IMR-90 (cell line): ENCODE measurements at regions not wholly inside any gene's neighbourhood (a gene's known extent, or its start where the extent isn't known, plus 50 kb on each side); places are given as distances from the start of the nearest gene placed in this dataset.

Experiments used
- ATAC-seq: fragments of 200-7000 bp; cut with Tn5 transposase; 2 replicates; pipeline ENCODE4 v1.9.1; 2020; ENCODE audit warnings: low read depth, mild to moderate bottlenecking, moderate library complexity
- BruUV-seq: library from RNA; stranded (reverse); fragments of 400-500 nt; replicated peaks from 2 replicates; lab custom pipeline; 2021; lab: Mats Ljungman, UMichigan
- CTCF ChIA-PET: fragments of 300-600 bp; formaldehyde crosslinking; extraction: SDS; loops from one replicate; lab custom pipeline; 2021; ENCODE audit warnings: antibody characterized with exemption; lab: Yijun Ruan, JAX
- POLR2A ChIA-PET: fragments of 300-600 bp; sonication (Branson Sonifier 250); formaldehyde crosslinking; loops from one replicate; lab custom pipeline; 2022; ENCODE audit warnings: antibody characterized with exemption; ENCODE audit not compliant: unreplicated experiment; lab: Charles Lee
- DNase-seq: peaks from one replicate; pipeline ENCODE4 v3.0.0; 2013
- H2AFZ ChIP-seq: replicated peaks from 2 replicates; pipeline ENCODE3; 2013; ENCODE audit warnings: low read length, mild to moderate bottlenecking; ENCODE audit not compliant: poor library complexity
- H2AK5ac ChIP-seq: 2 replicates; pipeline ENCODE4 v1.6.1; 2013; ENCODE audit warnings: low read depth, low read length, inconsistent platforms
- H2AK9ac ChIP-seq: replicated peaks from 2 replicates; pipeline ENCODE3; 2013; ENCODE audit warnings: mild to moderate bottlenecking, low read depth, low read length, moderate library complexity; ENCODE audit not compliant: poor library complexity
- H2BK120ac ChIP-seq: 2 replicates; pipeline ENCODE4 v1.6.1; 2013; ENCODE audit warnings: low read depth, low read length, inconsistent platforms
- H2BK15ac ChIP-seq: 3 replicates; pipeline ENCODE4 v1.6.1; 2013; ENCODE audit warnings: low read depth, low read length, inconsistent platforms
- H2BK20ac ChIP-seq: 2 replicates; pipeline ENCODE4 v1.6.1; 2013; ENCODE audit warnings: low read depth, mild to moderate bottlenecking, inconsistent platforms, low read length, moderate library complexity
- H2BK5ac ChIP-seq: 2 replicates; pipeline ENCODE4 v1.6.1; 2013; ENCODE audit warnings: mild to moderate bottlenecking, low read depth, low read length, inconsistent platforms; ENCODE audit not compliant: poor library complexity, severe bottlenecking
- H3K14ac ChIP-seq: replicated peaks from 2 replicates; pipeline ENCODE4 v1.6.1; 2013; ENCODE audit warnings: low read depth, low read length, inconsistent platforms
- H3K18ac ChIP-seq: 2 replicates; pipeline ENCODE4 v1.6.1; 2013; ENCODE audit warnings: low read depth, low read length, control low read depth
- H3K23ac ChIP-seq: 2 replicates; pipeline ENCODE4 v1.6.1; 2013; ENCODE audit warnings: low read depth, low read length, inconsistent platforms
- H3K27ac ChIP-seq: 2 replicates; pipeline ENCODE4 v1.5.1; 2013; ENCODE audit warnings: mild to moderate bottlenecking, control low read depth, low read length; ENCODE audit not compliant: insufficient read depth
- H3K27me3 ChIP-seq: 2 replicates; pipeline ENCODE4 v1.6.1; 2013; ENCODE audit warnings: low read length; ENCODE audit not compliant: control insufficient read depth, insufficient read depth
- H3K36me3 ChIP-seq: 2 replicates; pipeline ENCODE4 v1.6.1; 2013; ENCODE audit warnings: low read length, mixed read lengths; ENCODE audit not compliant: control insufficient read depth, insufficient read depth
- H3K4ac ChIP-seq: 2 replicates; pipeline ENCODE4 v1.6.1; 2013; ENCODE audit warnings: low read depth, low read length, inconsistent platforms
- H3K4me1 ChIP-seq: 2 replicates; pipeline ENCODE4 v1.6.1; 2013; ENCODE audit warnings: low read length, mixed read lengths; ENCODE audit not compliant: control insufficient read depth, insufficient read depth
- H3K4me2 ChIP-seq: 2 replicates; pipeline ENCODE4 v1.6.1; 2013; ENCODE audit warnings: low read depth, mild to moderate bottlenecking, control low read depth, low read length, moderate library complexity
- H3K4me3 ChIP-seq: 2 replicates; pipeline ENCODE4 v1.5.1; 2013; ENCODE audit warnings: low read depth, mild to moderate bottlenecking, control low read depth, low read length, moderate library complexity; ENCODE audit not compliant: insufficient read depth
- H3K56ac ChIP-seq: 2 replicates; pipeline ENCODE4 v1.6.1; 2013; ENCODE audit warnings: low read length, inconsistent platforms; ENCODE audit not compliant: insufficient read depth; ENCODE audit errors: extremely low read depth
- H3K79me1 ChIP-seq, 2 experiments: 2 replicates each; pipeline ENCODE4 v1.6.1; 2013; ENCODE audit warnings: low read length in 2 of 2, inconsistent platforms in 1 of 2, low read depth in 1 of 2
- H3K9ac ChIP-seq: 2 replicates; pipeline ENCODE4 v1.6.1; 2013; ENCODE audit warnings: low read depth, low read length, control low read depth
- H3K9me1 ChIP-seq: 2 replicates; pipeline ENCODE4 v1.6.1; 2013; ENCODE audit warnings: low read length, inconsistent platforms; ENCODE audit not compliant: insufficient read depth
- H3K9me3 ChIP-seq: 2 replicates; pipeline ENCODE4 v1.6.1; 2013; ENCODE audit warnings: low read length; ENCODE audit not compliant: control insufficient read depth, insufficient read depth
- H4K20me1 ChIP-seq: 2 replicates; pipeline ENCODE4 v1.6.1; 2013; ENCODE audit warnings: low read length, inconsistent platforms; ENCODE audit not compliant: insufficient read depth
- H4K5ac ChIP-seq: 2 replicates; pipeline ENCODE4 v1.6.1; 2013; ENCODE audit warnings: mild to moderate bottlenecking, low read depth, low read length, control low read depth
- H4K8ac ChIP-seq, 2 experiments: 2 replicates each; pipeline ENCODE4 v1.6.1; 2013; ENCODE audit warnings: low read depth in 2 of 2, low read length in 2 of 2, control low read depth in 1 of 2, inconsistent platforms in 1 of 2
- H4K91ac ChIP-seq: 2 replicates; pipeline ENCODE4 v1.6.1; 2013; ENCODE audit warnings: low read depth, low read length, inconsistent platforms; ENCODE audit not compliant: insufficient read depth
- CHD1 ChIP-seq: IDR thresholded peaks from 2 replicates; pipeline ENCODE4 v1.6.1; 2012; ENCODE audit warnings: low read depth, low read length, improper control_type of control experiment
- FOS ChIP-seq: fragments of 150-350 bp; IDR thresholded peaks from 2 replicates; pipeline ENCODE4 v1.6.1; 2016; ENCODE audit warnings: low read depth, low read length
- MAFK ChIP-seq: IDR thresholded peaks from 2 replicates; pipeline ENCODE4 v1.6.1; 2012; ENCODE audit warnings: low read depth, low read length, improper control_type of control experiment
- MAZ ChIP-seq: IDR thresholded peaks from 2 replicates; pipeline ENCODE4 v1.6.1; 2012; ENCODE audit warnings: low read depth, mild to moderate bottlenecking, low read length, improper control_type of control experiment, moderate library complexity, borderline replicate concordance
- MXI1 ChIP-seq: IDR thresholded peaks from 2 replicates; pipeline ENCODE4 v1.6.1; 2012; ENCODE audit warnings: low read depth, mild to moderate bottlenecking, low read length, moderate library complexity, borderline replicate concordance
- RAD21 ChIP-seq: IDR thresholded peaks from 2 replicates; pipeline ENCODE4 v1.6.1; 2012; ENCODE audit warnings: low read length, improper control_type of control experiment
- RCOR1 ChIP-seq: IDR thresholded peaks from 2 replicates; pipeline ENCODE4 v1.6.1; 2012; ENCODE audit warnings: mild to moderate bottlenecking, low read length, improper control_type of control experiment; ENCODE audit not compliant: insufficient replicate concordance
- SMC3 ChIP-seq: fragments of 150-350 bp; IDR thresholded peaks from 2 replicates; pipeline ENCODE4 v1.6.1; 2016; ENCODE audit warnings: low read depth, mild to moderate bottlenecking, antibody characterized with exemption, low read length, moderate library complexity
- WGBS, 2 experiments: methylation state at CpG; one replicate each; pipeline versions ENCODE4 v1.1.5 to v1.1.7; 2013; ENCODE audit warnings: missing lambda C conversion rate in 2 of 2; ENCODE audit not compliant: insufficient read length in 1 of 2; ENCODE audit errors: extremely low coverage in 2 of 2; 5-methylcytosine and 5-hydroxymethylcytosine counted together
- dilution Hi-C: fragments of 300-500 bp; cut with HindIII; formaldehyde crosslinking; loops from one replicate; pipeline ENCODE4 v1.14.3; 2018; ENCODE audit warnings: low sequenced_read_pairs; ENCODE audit not compliant: unreplicated experiment
- in situ Hi-C: fragments of 300-500 bp; cut with MboI; formaldehyde crosslinking; loops from 3 replicates; pipeline ENCODE4 v1.14.3; 2019; ENCODE audit warnings: low sequenced_read_pairs, inconsistent platforms, mixed read lengths
- intact Hi-C: fragments of 100-400 bp; cut with micrococcal nuclease; formaldehyde crosslinking; loops from 2 replicates; pipeline ENCODE4 v1.10.0; 2022
- TF ChIP-seq, protein P1 (sequence below): conservative IDR thresholded peaks from 2 replicates; pipeline ENCODE4 v1.5.1; 2012; ENCODE audit warnings: mild to moderate bottlenecking, low read depth, low read length, improper control_type of control experiment

GRCh38 chr3:170740285-170740684 lies 129.7 kb downstream of the RPL22L1 start:
- WGBS, 2 experiments: no CpG with 5 or more reads among the region's 3 CpGs
- no peak overlapping the region for H2AFZ ChIP-seq
- H3K23ac ChIP-seq: peak overlapping the region; percentile 14; the same call in 1 of the 2 replicates
- H3K79me1 ChIP-seq: no peaks in the 10 kb centered on the region
- peaks cover 20% of the 10 kb centered on the region for H3K4me1 ChIP-seq
- H3K4ac ChIP-seq: peak overlapping the region; percentile 92
- H3K9me3 ChIP-seq: no peaks in the 10 kb centered on the region
- H3K9ac ChIP-seq: no peak overlapping the region; the same call in 1 of the 2 replicates
- H3K14ac ChIP-seq: peak overlapping the region; percentile 61
- intact Hi-C loops: loop anchor here (2.0 kb wide), 1 partner anchor 13 kb away; no protein-coding TSS in a partner anchor
- H2BK15ac ChIP-seq: peak overlapping the region; percentile 85; the same call in 2 of the 3 replicates
- peak overlapping the region; percentile 96 for H4K5ac ChIP-seq
- no peaks in the 10 kb centered on the region for H4K20me1 ChIP-seq
- BruUV-seq: no TSS peak
- CTCF ChIA-PET: no interaction called here
- in situ Hi-C loops: no loop called here
- DNase-seq (no peak), ATAC-seq (no peak)
- peak overlapping the region; percentile 67; the same call in 1 of the 2 replicates for H2AK5ac ChIP-seq
- H3K4me2 ChIP-seq: no peak overlapping the region
- TF ChIP-seq RAD21: no peak
- TF ChIP-seq, protein P1, sequence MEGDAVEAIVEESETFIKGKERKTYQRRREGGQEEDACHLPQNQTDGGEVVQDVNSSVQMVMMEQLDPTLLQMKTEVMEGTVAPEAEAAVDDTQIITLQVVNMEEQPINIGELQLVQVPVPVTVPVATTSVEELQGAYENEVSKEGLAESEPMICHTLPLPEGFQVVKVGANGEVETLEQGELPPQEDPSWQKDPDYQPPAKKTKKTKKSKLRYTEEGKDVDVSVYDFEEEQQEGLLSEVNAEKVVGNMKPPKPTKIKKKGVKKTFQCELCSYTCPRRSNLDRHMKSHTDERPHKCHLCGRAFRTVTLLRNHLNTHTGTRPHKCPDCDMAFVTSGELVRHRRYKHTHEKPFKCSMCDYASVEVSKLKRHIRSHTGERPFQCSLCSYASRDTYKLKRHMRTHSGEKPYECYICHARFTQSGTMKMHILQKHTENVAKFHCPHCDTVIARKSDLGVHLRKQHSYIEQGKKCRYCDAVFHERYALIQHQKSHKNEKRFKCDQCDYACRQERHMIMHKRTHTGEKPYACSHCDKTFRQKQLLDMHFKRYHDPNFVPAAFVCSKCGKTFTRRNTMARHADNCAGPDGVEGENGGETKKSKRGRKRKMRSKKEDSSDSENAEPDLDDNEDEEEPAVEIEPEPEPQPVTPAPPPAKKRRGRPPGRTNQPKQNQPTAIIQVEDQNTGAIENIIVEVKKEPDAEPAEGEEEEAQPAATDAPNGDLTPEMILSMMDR: no peak
- TF ChIP-seq RCOR1: no peak
- TF ChIP-seq MXI1: no peak
- no peak for TF ChIP-seq MAZ
- no peak for TF ChIP-seq MAFK
- no peak for TF ChIP-seq CHD1
- no peak for TF ChIP-seq SMC3
- TF ChIP-seq FOS: no peak
- H3K18ac ChIP-seq: peak overlapping the region; percentile 89
- peaks cover 3% of the 10 kb centered on the region for H3K9me1 ChIP-seq
- POLR2A ChIA-PET: no interaction called here
- H3K4me3 ChIP-seq: no peak overlapping the region
- H2AK9ac ChIP-seq: no peak overlapping the region
- H2BK120ac ChIP-seq: peak overlapping the region; percentile 91
- peak overlapping the region; percentile 79 for H2BK5ac ChIP-seq
- peak overlapping the region; percentile 76 to 87 for H4K8ac ChIP-seq
- H3K36me3 ChIP-seq: no peaks in the 10 kb centered on the region
- H3K27me3 ChIP-seq: no peaks in the 10 kb centered on the region
- H2BK20ac ChIP-seq: peak overlapping the region; percentile 80
- dilution Hi-C loops: no loop called here
- H3K56ac ChIP-seq: no peak overlapping the region
- H4K91ac ChIP-seq: peak overlapping the region; percentile 87
- peak overlapping the region; percentile 27; the same call in 1 of the 2 replicates for H3K27ac ChIP-seq
